Retinal pigment epithelial cell (primary cell): ENCODE measurements at regions not wholly inside any gene's neighbourhood (a gene's known extent, or its start where the extent isn't known, plus 50 kb on each side); places are given as distances from the start of the nearest gene placed in this dataset.

Source experiments
- DNase-seq: peaks from one replicate; pipeline ENCODE4 v3.0.0-alpha.2; 2010; ENCODE audit warnings: low read depth
- H3K4me3 ChIP-seq: 2 replicates; pipeline ENCODE4 v1.5.1; 2011; ENCODE audit warnings: mild to moderate bottlenecking, low read length, control low read depth, moderate library complexity
- CTCF ChIP-seq: conservative IDR thresholded peaks from 2 replicates; pipeline ENCODE4 v1.5.1; 2011; ENCODE audit warnings: low read depth, low read length, control low read depth, inconsistent platforms

GRCh38 chr12:94700662-94701061 lies 50.3 kb upstream of the TMCC3 start:
- no peak for TF ChIP-seq CTCF
- no peak overlapping the region for H3K4me3 ChIP-seq
- no peak for DNase-seq
